IPS DF 6.9 (cell line): ENCODE measurements at regions not wholly inside any gene's neighbourhood (a gene's known extent, or its start where the extent isn't known, plus 50 kb on each side); places are given as distances from the start of the nearest gene placed in this dataset.

Experiments used
- DNase-seq: peaks from one replicate; pipeline ENCODE4 v3.0.0-alpha.2; 2013; ENCODE audit warnings: low read depth, low spot score
- H3K27ac ChIP-seq: one replicate; pipeline ENCODE4 v1.5.1; 2013; ENCODE audit warnings: low read length, control low read depth
- H3K27me3 ChIP-seq: 2 replicates; pipeline ENCODE4 v1.6.1; 2013; ENCODE audit warnings: mild to moderate bottlenecking, low read length; ENCODE audit not compliant: control insufficient read depth, insufficient read depth
- H3K36me3 ChIP-seq: 2 replicates; pipeline ENCODE4 v1.6.1; 2013; ENCODE audit warnings: low read length; ENCODE audit not compliant: control insufficient read depth, insufficient read depth
- H3K4me1 ChIP-seq: 2 replicates; pipeline ENCODE4 v1.6.1; 2013; ENCODE audit warnings: low read length; ENCODE audit not compliant: control insufficient read depth, insufficient read depth
- H3K4me3 ChIP-seq: 2 replicates; pipeline ENCODE4 v1.5.1; 2013; ENCODE audit warnings: mild to moderate bottlenecking, low read length
- H3K9me3 ChIP-seq: 2 replicates; pipeline ENCODE4 v1.6.1; 2013; ENCODE audit warnings: low read length, inconsistent platforms; ENCODE audit not compliant: control insufficient read depth, insufficient read depth
- WGBS: extraction: QIAGEN DNeasy Blood & Tissue Kit; methylation state at CpG from one replicate; pipeline ENCODE4 v1.1.7; 2013; ENCODE audit warnings: mixed read lengths, missing lambda C conversion rate; ENCODE audit not compliant: insufficient read length, insufficient coverage; 5-methylcytosine and 5-hydroxymethylcytosine counted together

DNA sequence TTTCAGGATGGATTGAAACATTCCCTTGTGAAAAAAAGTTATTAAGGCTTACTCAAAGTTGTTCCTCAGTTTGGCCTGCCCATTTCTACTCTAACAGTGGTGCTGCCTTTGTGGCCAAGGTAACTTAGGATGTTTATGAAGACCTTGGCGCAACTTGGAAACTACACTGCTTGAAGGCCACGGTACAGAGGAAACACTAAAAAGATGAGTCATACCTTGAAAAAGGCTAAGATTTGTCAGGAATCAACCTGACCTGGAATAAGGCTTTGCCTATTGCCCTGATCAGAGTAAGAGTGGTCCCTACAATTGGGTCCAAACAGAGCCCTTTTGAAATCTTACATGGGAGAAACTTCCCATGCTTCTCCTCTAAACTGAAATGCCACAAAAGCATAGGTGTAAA, 119.9 kb upstream of the MOCS1 start:
- no peaks in the 10 kb centered on the region for H3K27me3 ChIP-seq
- no peaks in the 10 kb centered on the region; the same call in 1 of the 2 replicates for H3K9me3 ChIP-seq
- no peak overlapping the region for H3K4me3 ChIP-seq
- DNase-seq = no peak
- no CpG with 5 or more reads among the region's 2 CpGs for WGBS
- H3K36me3 ChIP-seq = no peaks in the 10 kb centered on the region
- H3K4me1 ChIP-seq = no peaks in the 10 kb centered on the region
- no peak overlapping the region for H3K27ac ChIP-seq

DNA sequence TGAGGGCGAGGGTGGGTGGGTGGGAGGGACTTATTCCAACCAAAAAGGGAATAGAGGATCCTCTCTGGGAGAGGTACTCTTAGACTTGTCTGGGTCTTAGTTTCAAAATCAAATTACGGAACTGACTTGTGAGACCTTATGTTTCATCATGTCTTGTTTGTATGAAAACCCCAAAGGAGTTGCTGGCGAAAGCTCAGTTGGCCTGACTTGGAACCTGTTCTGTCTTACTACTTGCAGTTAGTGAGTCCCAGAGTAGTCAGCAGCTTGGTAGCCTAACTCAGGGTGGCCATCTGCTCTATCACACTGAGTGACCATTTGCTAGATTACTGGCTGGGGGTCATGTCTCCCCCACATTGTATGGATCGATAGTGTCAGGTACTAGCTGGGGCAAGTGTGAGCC, 114.9 kb upstream of the MOCS1 start:
- DNase-seq = no peak
- WGBS = no CpG with 5 or more reads among the region's 4 CpGs
- Histone ChIP-seq H3K4me1 (no peaks in the 10 kb centered on the region; the same call in 1 of the 2 replicates), H3K36me3 (no peaks in the 10 kb centered on the region), H3K9me3 (no peaks in the 10 kb centered on the region; the same call in 1 of the 2 replicates), H3K27ac (no peak overlapping the region), H3K27me3 (no peaks in the 10 kb centered on the region), H3K4me3 (no peak overlapping the region)

DNA sequence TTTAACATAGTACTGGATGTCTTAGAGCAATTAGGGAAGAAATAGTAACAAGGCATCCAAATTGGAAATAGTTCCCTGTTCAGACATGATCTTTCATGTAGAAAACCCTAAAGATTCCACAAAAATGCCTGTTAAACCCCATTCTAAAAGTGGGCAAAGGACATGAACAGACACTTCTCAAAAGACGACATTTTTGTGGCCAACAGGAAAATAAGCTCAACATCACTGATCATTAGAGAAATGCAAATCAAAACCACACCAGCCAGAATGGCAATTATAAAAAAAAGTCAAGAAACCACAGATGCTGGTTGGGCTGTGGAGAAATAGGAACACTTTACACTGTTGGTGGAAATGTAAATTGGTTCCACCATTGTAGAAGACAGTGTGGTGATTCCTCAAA, 109.9 kb upstream of the MOCS1 start:
- H3K4me3 ChIP-seq = no peak overlapping the region
- H3K27ac ChIP-seq = no peak overlapping the region
- H3K9me3 ChIP-seq = no peaks in the 10 kb centered on the region
- H3K36me3 ChIP-seq = no peaks in the 10 kb centered on the region
- no peak for DNase-seq
- H3K27me3 ChIP-seq = no peaks in the 10 kb centered on the region
- WGBS = no CpG with 5 or more reads among the region's 1 CpG
- H3K4me1 ChIP-seq = peaks cover 4% of the 10 kb centered on the region; the same call in 1 of the 2 replicates

DNA sequence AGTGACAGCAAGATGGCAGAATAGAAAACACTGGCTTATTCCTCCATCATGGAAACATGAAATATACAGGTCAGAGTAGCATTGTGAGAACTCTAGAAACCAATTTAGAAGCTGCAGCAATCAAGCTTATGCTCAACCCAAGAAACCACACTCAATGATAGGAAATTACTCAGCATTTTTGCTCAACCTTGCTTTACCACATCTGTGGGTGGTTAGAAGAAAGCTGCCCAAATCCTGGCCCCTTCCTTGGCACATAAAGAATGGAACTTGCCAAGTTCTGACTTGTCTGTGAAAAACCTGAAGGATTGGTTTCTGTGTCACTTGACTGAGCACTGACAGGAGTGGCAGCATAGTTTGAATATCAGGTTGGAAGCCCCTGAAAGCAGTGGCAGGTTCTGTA, 108.0 kb upstream of the MOCS1 start:
- Histone ChIP-seq H3K4me1 (peaks cover 6% of the 10 kb centered on the region; the same call in 1 of the 2 replicates), H3K27ac (no peak overlapping the region), H3K4me3 (no peak overlapping the region), H3K36me3 (no peaks in the 10 kb centered on the region), H3K9me3 (no peaks in the 10 kb centered on the region), H3K27me3 (no peaks in the 10 kb centered on the region)
- DNase-seq = no peak

DNA sequence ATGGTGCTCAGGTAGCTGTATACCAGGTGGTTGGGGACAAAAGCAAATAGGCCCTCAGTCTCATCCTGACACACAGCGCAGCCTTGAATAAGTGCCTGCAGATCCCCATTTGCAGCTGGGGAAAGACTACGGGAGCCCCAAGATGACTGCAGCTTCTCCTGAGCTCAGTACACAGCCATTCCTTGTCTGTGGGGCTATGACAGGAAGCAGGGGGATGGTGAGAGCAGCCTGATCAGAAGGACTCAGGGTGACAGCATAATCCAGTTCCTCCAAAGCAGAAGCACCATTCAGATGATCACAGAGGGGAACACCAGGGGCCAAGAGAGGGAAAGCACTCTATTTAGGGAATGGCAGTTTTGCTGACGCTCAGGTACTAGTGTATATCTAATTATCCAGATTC, 104.8 kb upstream of the MOCS1 start:
- Histone ChIP-seq H3K9me3 (no peaks in the 10 kb centered on the region), H3K36me3 (no peaks in the 10 kb centered on the region), H3K4me1 (0 out of 2 replicates have a peak, but pooled peaks cover 6% of the 10 kb centered on the region), H3K27me3 (no peaks in the 10 kb centered on the region), H3K27ac (no peak overlapping the region), H3K4me3 (no peak overlapping the region)
- no peak for DNase-seq
- no CpG with 5 or more reads among the region's 3 CpGs for WGBS

DNA sequence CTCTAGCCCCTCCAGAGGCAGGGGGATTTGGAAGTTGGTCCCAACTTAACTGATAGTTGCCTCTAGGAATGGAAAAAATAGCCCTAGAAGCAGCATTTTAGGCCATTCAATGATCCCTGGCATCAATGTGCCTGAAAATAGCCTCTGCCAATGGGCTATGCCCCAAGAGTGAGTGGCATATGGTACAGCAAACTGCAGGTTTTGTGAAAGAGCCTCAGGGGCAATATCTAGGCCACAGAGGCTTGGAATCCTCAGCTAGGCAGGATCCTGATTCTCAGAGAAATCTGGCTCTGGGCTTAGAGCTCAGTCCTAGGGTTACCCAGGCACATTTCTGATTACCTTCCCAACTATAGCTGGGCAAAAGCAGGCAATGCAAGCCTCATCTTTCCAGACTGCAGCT, 104.4 kb upstream of the MOCS1 start:
- H3K9me3 ChIP-seq = no peaks in the 10 kb centered on the region
- H3K27ac ChIP-seq = no peak overlapping the region
- H3K27me3 ChIP-seq = no peaks in the 10 kb centered on the region
- H3K4me3 ChIP-seq = no peak overlapping the region
- 0 out of 2 replicates have a peak, but pooled peaks cover 6% of the 10 kb centered on the region for H3K4me1 ChIP-seq
- no peak for DNase-seq
- no peaks in the 10 kb centered on the region for H3K36me3 ChIP-seq

DNA sequence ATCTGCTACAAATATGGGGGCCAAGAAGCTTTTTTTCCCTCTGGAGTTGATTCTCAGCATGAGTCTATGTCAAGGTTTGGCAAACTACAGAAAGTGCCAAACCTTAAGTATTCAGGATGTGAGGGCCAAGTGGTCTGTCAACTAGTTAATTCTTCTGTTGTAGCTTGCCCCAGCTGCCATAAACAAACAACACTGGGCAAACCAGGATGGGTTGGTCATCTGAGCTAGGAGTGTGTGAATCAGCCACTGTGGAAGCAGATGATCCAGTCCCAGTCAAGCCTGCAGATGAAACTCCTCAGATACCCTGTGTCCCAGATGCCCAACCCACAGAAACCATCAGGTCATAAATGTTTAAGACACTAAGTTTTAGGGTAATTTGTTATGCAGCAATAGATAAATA, 103.0 kb upstream of the MOCS1 start:
- Histone ChIP-seq H3K9me3 (no peaks in the 10 kb centered on the region), H3K27me3 (no peaks in the 10 kb centered on the region), H3K4me3 (no peak overlapping the region), H3K36me3 (no peaks in the 10 kb centered on the region), H3K27ac (no peak overlapping the region), H3K4me1 (0 out of 2 replicates have a peak, but pooled peaks cover 6% of the 10 kb centered on the region)
- DNase-seq = no peak

DNA sequence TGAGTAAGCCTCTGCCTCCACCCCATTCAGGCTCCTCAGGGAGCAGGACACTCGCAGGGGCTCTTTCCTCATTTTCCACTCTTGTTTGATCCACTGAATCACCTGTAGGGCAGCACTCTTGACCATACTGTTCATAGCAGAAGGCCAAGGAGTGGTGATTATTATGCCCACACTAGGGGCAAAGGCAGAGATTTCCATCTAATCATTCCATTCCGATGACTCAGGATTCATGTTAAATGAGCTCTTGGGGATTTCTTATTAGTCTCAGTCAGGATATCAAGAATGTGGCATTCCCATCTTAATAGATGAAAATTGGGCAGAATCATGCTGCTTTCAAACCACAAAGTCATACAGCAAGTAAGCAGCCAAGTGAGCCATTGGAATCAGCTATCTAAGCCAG, 101.9 kb upstream of the MOCS1 start:
- no peaks in the 10 kb centered on the region for H3K9me3 ChIP-seq
- no CpG with 5 or more reads among the region's 2 CpGs for WGBS
- no peaks in the 10 kb centered on the region for H3K27me3 ChIP-seq
- no peak overlapping the region for H3K4me3 ChIP-seq
- DNase-seq = no peak
- no peak overlapping the region for H3K27ac ChIP-seq
- 0 out of 2 replicates have a peak, but pooled peaks cover 6% of the 10 kb centered on the region for H3K4me1 ChIP-seq
- no peaks in the 10 kb centered on the region for H3K36me3 ChIP-seq

DNA sequence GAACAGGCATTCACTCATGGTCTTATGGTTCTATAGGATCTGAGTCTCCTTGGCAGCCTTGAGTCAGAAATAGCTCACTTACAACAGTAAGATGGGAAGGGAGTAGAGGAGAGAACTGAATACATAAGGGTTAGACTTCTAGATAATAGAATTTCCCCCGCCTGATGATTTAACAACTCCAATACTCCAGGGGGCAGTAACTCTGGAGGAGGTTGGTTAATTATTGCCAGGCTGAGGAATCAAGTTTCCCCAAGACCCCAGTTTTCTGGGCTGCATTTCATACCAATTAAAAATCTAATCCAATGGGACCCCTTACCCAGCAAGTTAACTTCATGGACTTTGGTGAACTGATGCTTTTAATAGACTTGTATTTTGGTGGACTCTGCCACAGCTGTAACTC, 94.2 kb upstream of the MOCS1 start:
- Histone ChIP-seq H3K4me1 (no peaks in the 10 kb centered on the region), H3K27me3 (no peaks in the 10 kb centered on the region), H3K9me3 (no peaks in the 10 kb centered on the region), H3K27ac (no peak overlapping the region), H3K36me3 (no peaks in the 10 kb centered on the region), H3K4me3 (no peak overlapping the region)
- no CpG with 5 or more reads among the region's 1 CpG for WGBS
- no peak for DNase-seq

DNA sequence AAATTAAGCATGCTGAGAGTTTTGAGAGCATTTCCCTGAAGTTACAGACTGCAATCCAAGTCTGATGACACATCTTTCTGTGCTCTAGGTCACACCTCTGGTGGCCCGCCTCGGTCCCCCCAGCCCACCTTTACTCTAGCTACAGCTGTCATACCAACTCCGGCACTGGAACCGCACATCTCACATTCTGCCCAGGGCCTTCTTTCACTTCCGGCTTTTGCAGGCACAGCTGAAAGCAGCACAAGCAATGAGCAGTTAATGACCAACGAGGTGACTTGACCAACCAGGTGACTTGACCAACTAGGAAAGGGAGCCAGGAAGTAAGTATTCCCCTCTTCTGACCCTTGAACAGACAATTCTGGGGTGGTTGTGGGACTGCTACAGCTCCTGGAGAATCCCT, 88.6 kb upstream of the MOCS1 start:
- H3K36me3 ChIP-seq = no peaks in the 10 kb centered on the region; the same call in 1 of the 2 replicates
- DNase-seq = no peak
- H3K27ac ChIP-seq = no peak overlapping the region
- no peaks in the 10 kb centered on the region for H3K9me3 ChIP-seq
- no peaks in the 10 kb centered on the region for H3K27me3 ChIP-seq
- H3K4me3 ChIP-seq = no peak overlapping the region
- H3K4me1 ChIP-seq = no peaks in the 10 kb centered on the region
- no CpG with 5 or more reads among the region's 6 CpGs for WGBS

DNA sequence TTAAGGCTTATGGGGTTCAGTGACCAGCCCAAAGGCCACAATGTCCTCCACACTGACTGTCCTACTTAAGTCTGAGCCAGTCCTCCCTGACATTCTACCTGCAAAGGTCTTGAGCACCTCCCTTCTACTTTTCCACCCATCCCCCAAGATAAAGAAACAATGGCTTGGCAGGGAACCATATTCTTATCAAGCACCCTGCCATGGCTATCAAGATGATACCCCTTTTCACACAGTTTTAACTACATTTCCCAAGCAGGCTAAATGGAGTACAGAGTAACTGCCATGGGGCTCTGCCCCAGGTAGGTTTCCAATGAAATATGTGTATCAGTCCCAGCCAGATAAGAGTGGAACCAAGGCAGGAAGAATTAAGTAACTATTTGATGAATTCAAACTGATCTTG, 85.9 kb upstream of the MOCS1 start:
- H3K27ac ChIP-seq = no peak overlapping the region
- no peak for DNase-seq
- no peaks in the 10 kb centered on the region for H3K27me3 ChIP-seq
- H3K9me3 ChIP-seq = no peaks in the 10 kb centered on the region
- H3K4me3 ChIP-seq = no peak overlapping the region
- H3K36me3 ChIP-seq = no peaks in the 10 kb centered on the region; the same call in 1 of the 2 replicates
- no peaks in the 10 kb centered on the region for H3K4me1 ChIP-seq
